Type B pancreatic cell (in vitro differentiated cells): ENCODE measurements at regions not wholly inside any gene's neighbourhood (a gene's known extent, or its start where the extent isn't known, plus 50 kb on each side); places are given as distances from the start of the nearest gene placed in this dataset.

Experiments used
- DNase-seq: peaks from one replicate; pipeline ENCODE4 v3.0.0; 2021; ENCODE audit warnings: mixed read lengths; ENCODE audit not compliant: unreplicated experiment; ENCODE audit errors: extremely low spot score
- H3K27ac Mint-ChIP-seq: 2 replicates; pipeline ENCODE4 v1.8.0; 2021; ENCODE audit warnings: mild to moderate bottlenecking, mixed read lengths
- H3K27me3 Mint-ChIP-seq: 2 replicates; pipeline ENCODE4 v1.8.0; 2021; ENCODE audit warnings: mixed read lengths
- H3K36me3 Mint-ChIP-seq: 2 replicates; pipeline ENCODE4 v1.8.0; 2021; ENCODE audit warnings: mixed read lengths
- H3K4me1 Mint-ChIP-seq: one replicate; pipeline ENCODE4 v1.8.0; 2021; ENCODE audit warnings: mixed read lengths; ENCODE audit not compliant: unreplicated experiment
- H3K4me3 Mint-ChIP-seq: 2 replicates; pipeline ENCODE4 v1.8.0; 2021; ENCODE audit warnings: mild to moderate bottlenecking, mixed read lengths
- H3K9me3 Mint-ChIP-seq: 2 replicates; pipeline ENCODE4 v1.8.0; 2021; ENCODE audit warnings: mixed read lengths
- CTCF ChIP-seq: fragments of 200-600 bp; sonication (generic); conservative IDR thresholded peaks from 2 replicates; pipeline ENCODE4 v1.5.0; 2021; ENCODE audit warnings: antibody characterized with exemption, mild to moderate bottlenecking

GRCh38 chr2:128422571-128422970, 103.9 kb upstream of the HS6ST1 start:
- H3K36me3 Mint-ChIP-seq, result peaks cover 4% of the 10 kb centered on the region
- no peak overlapping the region for H3K27ac Mint-ChIP-seq
- DNase-seq, result no peak
- H3K9me3 Mint-ChIP-seq, result peaks cover 7% of the 10 kb centered on the region
- no peak for TF ChIP-seq CTCF
- peaks cover 7% of the 10 kb centered on the region for H3K4me1 Mint-ChIP-seq
- no peaks in the 10 kb centered on the region for H3K27me3 Mint-ChIP-seq
- H3K4me3 Mint-ChIP-seq, result no peak overlapping the region

- peaks cover 7% of the 10 kb centered on the region for H3K4me1 Mint-ChIP-seq
- no peak for TF ChIP-seq CTCF
- peak; percentile 42 for DNase-seq
- no peak overlapping the region for H3K27ac Mint-ChIP-seq
- H3K9me3 Mint-ChIP-seq, result peaks cover 10% of the 10 kb centered on the region
- H3K27me3 Mint-ChIP-seq, result no peaks in the 10 kb centered on the region
- peaks cover 4% of the 10 kb centered on the region for H3K36me3 Mint-ChIP-seq
- H3K4me3 Mint-ChIP-seq, result no peak overlapping the region
These were observed 105.1 kb upstream of the HS6ST1 start for GRCh38 chr2:128423788-128424165.

- Mint-ChIP-seq H3K4me1 (peaks cover 7% of the 10 kb centered on the region), H3K27me3 (no peaks in the 10 kb centered on the region), H3K4me3 (no peak overlapping the region), H3K9me3 (peaks cover 12% of the 10 kb centered on the region), H3K36me3 (peaks cover 5% of the 10 kb centered on the region), H3K27ac (no peak overlapping the region)
- peak; percentile 45 for DNase-seq
- no peak for TF ChIP-seq CTCF
These were observed 105.9 kb upstream of the HS6ST1 start for GRCh38 chr2:128424406-128425171.

- no peak for TF ChIP-seq CTCF
- peaks cover 10% of the 10 kb centered on the region for H3K9me3 Mint-ChIP-seq
- no peak overlapping the region for H3K4me3 Mint-ChIP-seq
- no peak for DNase-seq
- no peak overlapping the region for H3K27ac Mint-ChIP-seq
- no peaks in the 10 kb centered on the region for H3K27me3 Mint-ChIP-seq
- peaks cover 7% of the 10 kb centered on the region for H3K4me1 Mint-ChIP-seq
- H3K36me3 Mint-ChIP-seq, result peaks cover 6% of the 10 kb centered on the region
These were observed 106.5 kb upstream of the HS6ST1 start for GRCh38 chr2:128425216-128425615.

GRCh38 chr2:128425731-128426620, 107.3 kb upstream of the HS6ST1 start:
- Mint-ChIP-seq H3K4me3 (no peak overlapping the region), H3K27me3 (no peaks in the 10 kb centered on the region), H3K9me3 (peaks cover 10% of the 10 kb centered on the region), H3K4me1 (peaks cover 7% of the 10 kb centered on the region), H3K27ac (no peak overlapping the region), H3K36me3 (peaks cover 8% of the 10 kb centered on the region)
- TF ChIP-seq CTCF, result no peak
- no peak for DNase-seq
